ENCODE measurements at regions not wholly inside any gene's neighbourhood (a gene's known extent, or its start where the extent isn't known, plus 50 kb on each side); places are given as distances from the start of the nearest gene placed in this dataset.
"Not testable (repeated sequence)": the region's sequence is repeated elsewhere in the genome, so short reads cannot be mapped to it uniquely, and the experiment has no call there.

DNA sequence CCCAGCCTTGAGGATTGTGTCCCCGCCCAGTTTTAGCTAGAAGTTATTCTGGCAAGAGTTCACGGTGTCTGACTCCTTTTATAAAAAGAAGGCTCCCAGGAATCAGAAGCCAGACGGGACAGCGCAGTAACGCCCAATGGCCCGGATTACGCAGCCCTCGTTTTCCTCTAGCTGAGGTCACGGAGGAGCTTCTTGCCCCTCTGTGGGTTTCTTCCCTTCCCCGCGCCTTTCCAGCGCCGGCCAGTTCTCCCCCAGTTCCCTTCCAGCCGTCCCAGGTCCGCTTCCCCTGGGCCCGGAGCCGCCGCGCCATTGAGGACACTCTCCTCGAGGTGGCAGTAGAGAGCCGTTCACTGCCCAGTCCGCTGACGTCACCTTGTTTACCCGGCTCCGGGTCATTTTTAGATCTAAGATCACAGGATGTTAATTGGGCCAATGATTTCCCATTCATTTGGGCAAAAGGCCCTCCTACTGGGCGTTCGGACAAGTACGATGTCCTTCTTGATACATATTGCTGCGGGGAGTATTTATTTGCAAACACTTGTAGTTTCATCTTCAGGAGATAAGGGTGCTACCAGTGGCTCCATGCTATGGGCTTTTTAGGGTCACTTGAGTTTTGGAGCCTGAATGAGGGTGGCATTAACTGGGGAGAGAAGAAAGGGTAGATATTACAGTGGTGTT lies 81.5 kb upstream of the PPM1B start:
- peak; percentile 72 for DNase-seq

GRCh38 chr2:44087714-44088092 lies 81.0 kb upstream of the PPM1B start:
- no peak for DNase-seq

DNA sequence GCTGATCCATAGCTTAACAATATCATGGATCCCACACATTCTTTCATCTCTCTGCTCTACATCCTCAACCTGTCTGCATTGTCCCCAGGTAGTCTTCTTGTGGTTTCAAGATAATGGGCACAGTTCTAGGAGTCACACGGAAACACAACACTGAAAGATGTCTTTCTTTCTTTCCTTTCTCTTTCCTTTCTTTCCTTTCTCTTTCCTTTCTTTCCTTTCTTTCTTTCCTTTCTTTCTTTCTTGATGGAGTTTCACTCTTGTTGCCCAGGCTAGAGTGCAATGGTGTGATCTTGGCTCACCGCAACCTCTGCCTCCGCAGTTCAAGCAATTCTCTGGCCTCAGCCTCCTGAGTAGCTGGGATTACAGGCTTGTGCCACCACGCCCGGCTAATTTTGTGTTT lies 76.2 kb upstream of the PPM1B start:
- not testable (repeated sequence) for DNase-seq

DNA sequence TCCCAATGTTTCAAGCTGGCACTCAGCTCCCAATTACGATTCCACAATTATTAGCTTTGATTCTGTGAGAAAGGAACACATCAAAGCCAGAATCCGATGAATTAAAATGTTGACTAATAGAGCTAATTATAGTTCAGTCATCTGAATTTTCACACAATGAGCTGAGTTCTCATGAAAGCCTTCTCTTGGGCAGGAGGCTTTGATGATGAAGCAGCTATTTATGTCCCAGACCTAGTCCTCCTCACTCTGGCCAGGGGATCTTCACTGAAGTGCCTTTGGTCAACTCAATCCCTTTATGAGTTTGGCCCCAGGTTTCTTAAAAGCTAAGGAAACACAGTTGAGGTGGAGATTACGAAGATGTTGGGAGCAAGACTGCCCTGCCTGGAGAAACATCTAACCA lies 74.7 kb upstream of the PPM1B start:
- no peak for DNase-seq

- DNase-seq, result no peak
Observed at GRCh38 chr2:44097322-44097907, 71.3 kb upstream of the PPM1B start.

DNA sequence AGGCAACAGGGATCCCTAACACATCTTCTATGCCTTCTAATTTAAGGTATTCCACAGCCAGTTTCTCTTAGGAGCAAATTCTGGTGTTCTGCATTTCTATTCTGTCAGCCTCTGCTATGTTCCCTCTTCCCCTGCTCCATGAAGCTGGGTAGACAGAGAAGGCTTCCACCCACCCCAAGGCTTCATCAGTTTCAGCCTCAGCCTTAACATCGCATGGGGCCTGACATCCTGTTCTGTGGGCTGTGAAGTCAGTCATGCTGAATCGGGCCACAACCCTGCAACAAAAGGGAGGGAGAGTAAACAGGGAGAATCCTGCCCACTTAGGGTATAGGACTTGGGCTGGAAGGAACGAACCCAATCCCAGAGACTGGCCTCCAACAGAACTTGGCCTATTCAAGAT lies 70.6 kb upstream of the PPM1B start:
- no peak for DNase-seq

DNA sequence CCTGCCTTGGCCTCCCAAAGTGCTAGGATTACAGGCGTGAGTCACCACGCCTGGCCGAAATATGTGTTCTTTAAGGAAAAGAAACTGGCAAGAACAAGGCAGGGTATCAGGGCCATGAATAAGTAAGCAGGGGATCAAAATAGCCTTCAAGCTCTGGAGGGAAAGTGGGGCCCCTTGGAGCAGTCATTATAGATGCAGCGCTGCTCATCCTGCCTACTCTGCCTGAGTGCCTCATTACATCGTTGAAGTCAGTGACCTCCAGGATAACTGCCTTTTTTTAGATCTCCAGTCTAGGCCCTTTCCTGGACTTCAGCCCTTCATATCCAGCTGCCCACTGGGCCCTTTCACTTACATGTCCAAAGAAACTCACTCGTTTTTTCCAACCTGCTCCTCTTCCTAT lies 69.8 kb upstream of the PPM1B start:
- no peak for DNase-seq

- no peak for DNase-seq
Observed at GRCh38 chr2:44100351-44100750, 68.3 kb upstream of the PPM1B start.

DNA sequence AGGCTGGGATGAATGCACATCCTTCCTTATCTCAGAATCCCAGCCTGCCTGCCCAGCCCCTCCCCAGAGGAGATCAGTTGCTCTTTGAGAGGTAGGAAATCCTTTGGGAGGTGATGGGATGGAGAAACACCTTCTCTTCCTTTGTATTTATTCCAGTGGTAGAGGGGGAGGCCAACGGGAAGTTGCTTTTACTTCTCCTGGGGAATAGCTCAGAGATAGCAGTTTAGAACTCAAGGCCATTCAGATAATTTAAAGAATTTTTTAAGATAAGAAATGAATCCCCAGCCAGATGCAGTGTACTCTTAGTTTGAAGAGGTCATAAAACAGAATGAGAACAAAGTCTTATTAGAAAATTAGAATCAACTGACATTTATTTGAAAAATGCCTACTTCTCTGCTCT lies 67.4 kb upstream of the PPM1B start:
- no peak for DNase-seq

DNA sequence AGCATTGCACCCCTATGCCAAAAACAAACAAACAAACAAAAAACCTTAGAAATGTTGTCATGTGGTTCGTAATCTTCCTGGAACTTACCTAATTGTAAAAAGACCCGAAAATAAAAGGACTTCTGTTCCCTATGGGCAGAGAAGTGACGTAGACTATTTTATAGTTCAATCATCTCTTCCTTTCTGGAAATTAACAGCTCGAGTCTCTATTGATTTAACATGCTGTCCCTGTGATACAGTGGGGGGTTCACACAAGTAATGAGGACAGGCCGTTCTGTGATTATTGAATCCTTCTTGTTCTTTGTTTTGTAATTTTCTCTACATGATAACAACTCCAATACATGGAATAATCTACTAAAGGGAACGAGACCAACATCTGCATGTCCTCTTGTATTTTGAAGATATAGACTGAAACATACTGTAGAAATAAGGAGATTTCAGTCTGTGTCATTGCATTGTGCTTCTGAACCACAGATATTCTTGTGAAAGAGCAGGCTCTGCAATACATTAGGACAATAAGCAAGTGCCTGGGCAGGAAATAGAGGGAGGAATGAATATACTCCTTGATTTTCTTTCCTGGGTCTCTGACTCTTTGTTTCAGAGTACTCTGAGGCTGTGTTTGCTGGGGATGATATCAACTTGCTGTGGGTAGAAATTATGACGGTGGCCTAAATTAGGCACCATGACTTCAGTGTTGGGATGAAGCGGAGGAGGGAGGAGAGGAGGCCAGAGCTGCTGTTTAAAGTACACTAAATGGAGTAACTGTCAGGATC lies 65.7 kb upstream of the PPM1B start:
- no peak for DNase-seq

- DNase-seq, result no peak
Observed at GRCh38 chr2:44103639-44104038, 65.0 kb upstream of the PPM1B start.

GRCh38 chr2:44104855-44105271 lies 63.8 kb upstream of the PPM1B start:
- DNase-seq, result no peak

DNA sequence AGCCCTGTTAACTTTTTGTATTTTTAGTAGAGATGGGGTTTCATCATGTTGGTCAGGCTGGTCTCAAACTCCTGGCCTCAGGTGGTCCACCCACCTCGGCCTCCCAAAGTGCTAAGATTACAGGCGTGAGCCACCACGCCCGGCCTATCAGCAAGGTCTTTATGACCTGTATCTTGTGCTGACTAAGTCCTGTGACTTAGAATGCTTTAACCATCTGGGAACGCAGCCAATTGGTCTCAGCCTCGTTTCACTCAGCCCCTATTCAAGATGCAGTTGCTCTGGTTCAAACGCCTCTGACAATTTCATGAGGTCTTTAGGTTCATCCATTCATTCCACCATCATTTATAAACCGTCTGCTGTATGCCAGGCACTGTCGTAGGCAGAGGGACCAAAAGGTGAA lies 62.2 kb upstream of the PPM1B start:
- DNase-seq, result not testable (repeated sequence)

DNA sequence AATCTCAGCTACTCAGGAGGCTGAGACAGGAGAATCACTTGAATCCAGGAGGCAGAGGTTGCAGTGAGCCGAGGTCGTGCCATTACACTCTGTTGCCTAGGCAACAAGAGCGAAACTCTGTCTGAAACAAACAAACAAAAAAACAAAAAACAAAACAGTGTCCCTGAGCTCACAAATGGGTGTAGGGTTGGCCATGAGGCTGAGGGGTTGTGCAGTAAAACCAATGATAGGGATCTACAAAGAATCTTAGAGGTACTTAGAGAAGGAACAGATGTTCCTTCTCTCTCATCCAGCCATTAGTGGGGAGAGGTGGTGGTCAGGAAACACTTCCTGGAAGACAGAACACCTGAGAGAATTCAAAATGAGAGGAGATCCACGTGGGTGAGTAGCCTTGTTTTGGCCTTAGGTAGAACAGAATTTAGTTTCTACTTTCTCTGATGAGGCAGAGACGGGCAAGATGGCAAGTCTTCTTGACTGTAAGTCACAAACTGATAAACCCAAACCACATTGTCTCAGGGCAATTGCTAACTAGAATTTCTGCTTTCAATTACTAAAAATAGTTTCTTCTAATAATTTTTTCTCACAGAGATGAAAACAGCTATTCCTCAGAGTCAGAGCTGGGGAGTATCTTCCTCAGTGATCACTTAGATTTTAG lies 61.5 kb upstream of the PPM1B start:
- DNase-seq, result no peak

GRCh38 chr2:44107974-44108373 lies 60.7 kb upstream of the PPM1B start:
- no peak for DNase-seq

- DNase-seq, result no peak
Observed at GRCh38 chr2:44109166-44109565, 59.5 kb upstream of the PPM1B start.

- DNase-seq, result no peak
Observed at GRCh38 chr2:44110444-44110843, 58.2 kb upstream of the PPM1B start.

- no peak for DNase-seq
Observed at GRCh38 chr2:44112096-44112495, 56.6 kb upstream of the PPM1B start.

GRCh38 chr2:44116319-44116718 lies 52.4 kb upstream of the PPM1B start:
- no peak for DNase-seq

- no peak for DNase-seq
Observed at GRCh38 chr2:44118257-44118656, 50.4 kb upstream of the PPM1B start.
